Glomerular endothelial cell (primary cell): ENCODE measurements at regions not wholly inside any gene's neighbourhood (a gene's known extent, or its start where the extent isn't known, plus 50 kb on each side); places are given as distances from the start of the nearest gene placed in this dataset.

Experiments
- DNase-seq: peaks from one replicate; pipeline ENCODE4 v3.0.0-alpha.2; 2011; ENCODE audit warnings: low read depth, low spot score; ENCODE audit errors: extremely low read depth

DNA sequence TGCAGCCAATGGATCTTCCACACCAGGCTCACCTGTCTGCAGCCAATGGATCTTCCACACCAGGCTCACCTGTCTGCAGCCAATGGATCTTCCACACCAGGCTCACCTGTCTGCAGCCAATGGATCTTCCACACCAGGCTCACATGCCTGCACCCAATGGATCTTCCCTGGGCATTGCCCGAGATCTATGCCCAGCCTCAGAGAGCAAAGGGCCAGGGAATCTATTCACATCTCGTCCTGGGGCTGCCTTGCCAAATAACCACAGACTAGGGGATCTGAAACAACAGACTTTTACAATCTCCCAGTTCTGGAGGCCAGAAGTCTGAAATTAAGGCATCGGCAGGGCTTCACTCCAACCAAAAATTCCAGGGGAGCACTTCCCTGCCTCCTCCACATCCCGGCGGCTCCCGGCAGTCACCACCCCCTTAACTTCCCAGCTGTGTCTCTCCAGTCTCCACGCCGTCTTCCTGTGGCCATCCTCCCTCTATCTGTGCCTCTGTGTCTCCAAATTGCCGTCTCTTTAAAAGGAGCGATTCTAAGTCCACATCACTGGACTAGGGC lies 92.4 kb upstream of the PPP2R2D start:
- no peak for DNase-seq

DNA sequence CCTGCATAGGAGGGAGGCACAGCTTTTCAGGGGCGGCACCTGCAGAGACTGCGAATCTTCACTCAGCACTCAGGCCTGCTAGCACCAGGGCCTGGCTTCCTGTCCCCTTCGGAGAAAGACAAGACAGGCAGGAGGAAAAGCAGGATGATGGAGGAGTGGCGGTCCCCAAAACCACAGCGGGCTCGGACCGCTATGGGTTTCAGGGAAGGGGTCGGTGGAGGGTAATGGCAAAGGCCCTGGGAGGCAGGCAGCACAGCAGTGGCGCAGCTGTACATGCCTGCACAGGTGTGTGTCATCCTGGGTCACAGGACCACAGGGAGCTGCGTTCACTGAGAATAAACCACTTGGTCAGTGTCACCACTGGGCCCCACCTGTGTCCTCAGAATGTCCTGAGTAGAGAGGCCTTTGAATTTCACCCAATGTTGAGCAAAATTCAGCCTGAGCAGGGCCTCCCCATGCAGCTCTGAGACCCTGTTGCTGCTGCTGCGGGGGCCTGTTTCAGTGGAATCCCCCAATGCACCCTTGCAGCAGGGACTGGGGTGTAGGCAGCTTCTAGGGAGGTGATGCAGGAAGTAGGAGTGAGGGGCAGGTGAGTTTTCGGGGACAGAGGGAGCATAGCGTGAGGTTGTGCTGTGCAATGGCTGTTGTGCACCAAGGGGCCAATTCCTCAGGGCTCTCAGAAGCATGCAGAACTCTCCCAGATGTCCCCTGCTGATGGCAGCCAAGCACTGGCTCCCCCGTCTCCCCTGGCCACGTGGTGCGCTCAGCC lies 90.6 kb upstream of the PPP2R2D start:
- DNase-seq, result no peak

DNA sequence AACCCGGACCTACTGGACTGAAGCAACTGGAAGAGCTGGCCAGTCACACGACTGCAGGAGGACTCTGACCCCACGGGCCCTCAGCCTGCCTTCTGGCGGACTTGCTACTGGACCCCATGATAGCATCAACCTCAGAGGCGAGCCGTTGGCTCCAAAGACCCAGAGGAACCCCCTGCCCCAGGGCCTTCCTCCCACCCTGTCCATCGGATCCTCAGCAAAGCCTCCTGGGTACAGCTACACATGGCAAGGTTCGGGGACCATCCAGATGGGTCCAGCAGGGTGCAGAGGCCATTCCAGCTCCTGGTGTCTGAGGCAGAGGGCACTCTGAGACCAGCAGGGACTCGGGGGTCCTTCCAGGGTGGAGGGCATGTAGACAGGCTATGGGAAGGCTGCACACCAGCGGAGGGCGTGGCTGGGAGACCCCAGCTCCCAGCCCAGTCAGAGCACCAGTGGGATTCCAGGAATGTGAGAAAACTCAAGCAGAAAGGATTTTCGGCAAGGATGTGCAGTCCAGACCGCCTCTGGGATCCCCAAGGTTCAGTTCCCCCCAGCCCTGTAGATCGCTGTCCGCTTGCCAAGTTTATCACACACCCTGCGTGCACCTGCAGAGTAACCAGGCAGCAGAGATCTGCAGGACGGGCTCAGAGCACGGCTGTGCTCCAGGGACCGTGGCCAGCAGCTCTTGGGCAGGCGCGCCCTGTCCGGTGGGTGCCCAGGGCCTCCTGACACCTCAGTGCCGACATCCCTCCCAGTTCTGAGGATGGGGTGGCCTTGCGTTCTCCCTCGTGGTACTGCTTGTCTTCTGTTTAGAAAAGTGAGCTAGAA lies 89.8 kb upstream of the PPP2R2D start:
- no peak for DNase-seq

DNA sequence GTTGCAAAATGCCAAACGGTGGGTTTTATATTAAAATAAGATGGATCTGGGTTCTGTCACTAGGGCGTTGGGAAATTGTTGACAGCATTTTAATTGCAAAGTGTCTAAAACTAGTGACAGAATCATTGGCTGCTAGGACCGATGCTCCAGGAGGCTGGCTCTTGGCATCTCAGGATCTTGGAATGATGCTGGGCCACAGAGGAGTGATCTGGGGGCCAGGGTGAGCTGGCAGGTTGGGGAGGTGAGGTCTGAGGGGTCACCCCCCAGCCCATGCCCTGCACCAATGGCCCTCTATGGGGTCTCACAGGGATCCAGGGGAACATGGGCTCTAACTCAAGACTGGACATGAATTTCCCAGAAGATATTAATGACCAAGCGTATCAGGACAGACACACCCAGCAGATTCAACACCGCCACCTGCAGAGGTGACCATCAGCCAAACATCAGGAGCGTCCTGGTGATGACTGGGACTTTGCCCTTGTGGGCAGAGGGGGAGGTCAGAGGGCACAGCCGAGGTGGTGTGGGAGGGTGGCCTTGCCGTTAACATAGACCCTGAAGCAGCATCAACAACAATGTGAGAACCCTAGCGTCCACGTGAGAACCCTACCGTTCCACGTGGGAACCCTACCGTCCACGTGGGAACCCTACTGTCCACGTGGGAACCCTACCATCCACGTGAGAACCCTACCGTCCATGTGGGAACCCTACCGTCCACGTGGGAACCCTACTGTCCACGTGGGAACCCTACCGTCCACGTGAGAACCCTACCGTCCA lies 89.0 kb upstream of the PPP2R2D start:
- DNase-seq, result no peak

DNA sequence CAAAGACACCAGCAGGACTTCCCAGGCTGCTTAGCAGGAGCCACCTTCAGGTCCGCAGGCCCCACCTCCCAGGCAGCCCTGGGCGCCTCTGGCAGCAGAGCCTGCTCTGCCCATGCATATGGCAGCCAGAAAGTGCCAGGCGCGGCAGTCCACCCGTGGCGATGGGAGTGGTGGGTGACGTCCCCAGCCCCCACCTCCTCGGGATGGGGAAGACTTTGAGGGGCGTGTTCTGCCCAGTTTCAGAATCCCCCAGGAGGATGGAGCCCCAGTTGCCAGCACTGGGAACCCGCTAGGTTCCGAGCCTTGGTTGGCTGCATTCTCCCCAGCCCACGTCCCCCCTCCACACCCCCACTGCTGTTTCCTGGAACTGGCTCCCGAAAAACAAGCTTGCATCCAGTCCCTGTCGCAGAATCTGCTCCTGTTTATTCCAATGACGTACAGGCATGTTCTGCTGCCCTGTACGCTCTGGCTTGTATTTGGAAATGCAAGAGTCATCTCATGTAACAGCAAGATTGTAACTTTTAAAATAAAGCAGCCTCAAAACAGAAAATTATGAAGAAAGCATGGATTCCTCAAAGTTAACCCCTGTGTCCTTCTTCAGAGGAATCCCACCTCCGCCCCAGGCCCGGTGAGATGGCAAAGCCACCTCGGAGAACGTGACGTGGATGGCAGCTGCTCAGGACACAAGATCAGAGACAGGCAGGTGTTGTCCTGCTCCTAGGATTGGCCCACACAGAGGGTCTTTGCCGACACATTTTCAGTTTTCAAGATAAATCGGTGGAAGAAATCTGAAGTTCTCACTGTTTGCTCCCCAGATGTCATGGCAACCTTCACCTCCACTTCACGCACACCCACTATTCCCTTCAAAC lies 87.8 kb upstream of the PPP2R2D start:
- no peak for DNase-seq

DNA sequence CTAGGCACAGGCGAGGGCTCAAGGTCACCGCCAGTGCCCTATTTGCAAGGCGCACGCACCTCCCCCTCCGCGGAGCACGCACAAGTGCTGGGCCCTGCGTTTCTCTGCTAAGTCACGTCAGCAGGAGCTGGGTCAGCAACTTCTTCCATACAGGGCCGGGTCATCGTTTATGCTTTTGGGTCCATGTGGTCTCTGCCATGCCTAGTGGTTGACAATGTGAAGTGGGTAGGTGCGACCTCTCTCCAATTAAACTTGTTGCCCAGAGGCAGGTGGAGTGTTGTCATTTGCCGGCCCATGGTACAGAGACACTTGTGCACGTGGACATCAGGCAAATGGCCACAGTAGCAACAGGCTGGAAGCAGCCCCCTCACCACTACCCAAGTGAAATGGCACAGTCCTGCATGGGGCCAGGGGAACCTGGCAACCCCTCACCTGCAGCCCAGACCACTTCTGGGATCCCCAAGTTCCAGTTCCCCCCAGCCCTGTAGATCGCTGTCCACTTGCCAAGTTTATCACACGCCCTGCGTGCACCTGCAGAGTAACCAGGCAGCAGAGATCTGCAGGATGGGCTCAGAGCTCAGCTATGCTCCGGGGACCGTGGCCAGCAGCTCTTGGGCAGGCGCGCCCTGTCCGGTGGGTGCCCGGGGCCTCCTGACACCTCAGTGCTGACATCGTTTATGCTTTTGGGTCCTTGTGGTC lies 86.1 kb upstream of the PPP2R2D start:
- DNase-seq, result no peak

DNA sequence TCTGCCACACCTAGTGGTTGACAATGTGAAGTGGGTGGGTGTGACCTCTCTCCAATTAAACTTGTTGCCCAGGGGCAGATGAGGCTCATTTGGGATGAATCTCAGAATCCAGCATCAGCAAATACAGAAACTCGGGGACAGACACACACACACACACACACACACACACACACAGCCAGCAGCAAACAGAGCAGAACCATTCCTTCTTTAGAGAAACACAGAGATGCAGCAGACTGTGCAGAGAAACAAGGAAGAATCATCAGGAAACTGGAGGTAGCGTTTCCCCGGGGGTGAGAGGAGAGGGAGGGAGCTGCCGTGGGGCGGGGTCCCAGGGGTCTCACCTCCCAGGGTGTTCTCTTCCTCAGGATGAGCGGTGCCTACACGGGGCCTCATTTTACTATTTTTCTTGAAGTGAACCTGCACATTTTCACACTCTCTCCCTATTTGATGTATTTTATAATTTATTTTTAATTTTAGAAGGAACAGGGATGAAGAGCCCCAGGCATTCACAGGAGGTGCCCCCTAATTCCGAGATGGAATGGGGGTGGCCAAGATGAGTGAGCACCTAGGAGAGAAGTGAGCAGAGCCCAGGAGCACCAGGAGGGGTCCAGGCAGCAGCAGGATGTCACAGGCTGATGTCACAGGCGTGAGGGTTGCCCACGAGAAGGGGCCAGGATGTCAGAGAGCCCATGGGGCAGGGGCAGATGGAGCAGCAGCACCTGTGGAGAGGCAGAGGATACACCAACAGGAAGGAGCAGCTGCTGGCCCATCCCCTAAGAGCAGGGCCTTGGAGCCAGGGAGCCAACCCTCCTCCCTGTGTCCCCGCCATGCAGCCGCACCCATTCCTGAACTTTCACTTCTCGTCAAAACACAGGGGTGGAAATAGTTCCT lies 85.3 kb upstream of the PPP2R2D start:
- no peak for DNase-seq

DNA sequence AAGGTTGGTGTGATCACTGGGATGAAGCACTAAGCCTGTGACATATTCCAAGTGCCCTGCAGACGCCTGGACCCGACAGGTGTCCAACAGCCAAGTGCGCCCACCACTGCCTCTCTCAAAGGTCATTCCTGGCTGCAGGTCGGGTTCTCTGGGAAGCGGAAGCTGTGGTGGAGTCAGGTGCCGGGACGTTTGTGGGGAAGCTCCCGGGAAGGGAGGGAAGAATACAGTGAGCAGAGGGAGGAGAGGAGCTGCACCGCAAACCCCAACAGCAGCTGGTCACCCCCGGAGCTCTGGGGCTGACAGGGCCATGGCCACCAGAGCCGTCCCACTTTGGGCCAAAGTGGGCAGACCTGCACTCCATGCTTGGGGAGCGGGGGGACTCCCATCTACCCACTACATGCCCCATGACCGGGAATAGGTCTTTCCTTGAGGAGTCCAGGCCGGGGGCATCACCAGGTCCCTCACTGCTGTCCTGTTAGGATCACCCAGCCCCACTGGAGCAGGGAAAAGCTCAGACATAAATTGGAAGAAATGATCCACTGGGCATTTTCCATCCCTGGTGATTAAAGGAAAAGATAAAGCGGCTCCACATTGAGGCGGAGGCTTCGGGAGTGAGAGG lies 84.5 kb upstream of the PPP2R2D start:
- DNase-seq, result no peak

DNA sequence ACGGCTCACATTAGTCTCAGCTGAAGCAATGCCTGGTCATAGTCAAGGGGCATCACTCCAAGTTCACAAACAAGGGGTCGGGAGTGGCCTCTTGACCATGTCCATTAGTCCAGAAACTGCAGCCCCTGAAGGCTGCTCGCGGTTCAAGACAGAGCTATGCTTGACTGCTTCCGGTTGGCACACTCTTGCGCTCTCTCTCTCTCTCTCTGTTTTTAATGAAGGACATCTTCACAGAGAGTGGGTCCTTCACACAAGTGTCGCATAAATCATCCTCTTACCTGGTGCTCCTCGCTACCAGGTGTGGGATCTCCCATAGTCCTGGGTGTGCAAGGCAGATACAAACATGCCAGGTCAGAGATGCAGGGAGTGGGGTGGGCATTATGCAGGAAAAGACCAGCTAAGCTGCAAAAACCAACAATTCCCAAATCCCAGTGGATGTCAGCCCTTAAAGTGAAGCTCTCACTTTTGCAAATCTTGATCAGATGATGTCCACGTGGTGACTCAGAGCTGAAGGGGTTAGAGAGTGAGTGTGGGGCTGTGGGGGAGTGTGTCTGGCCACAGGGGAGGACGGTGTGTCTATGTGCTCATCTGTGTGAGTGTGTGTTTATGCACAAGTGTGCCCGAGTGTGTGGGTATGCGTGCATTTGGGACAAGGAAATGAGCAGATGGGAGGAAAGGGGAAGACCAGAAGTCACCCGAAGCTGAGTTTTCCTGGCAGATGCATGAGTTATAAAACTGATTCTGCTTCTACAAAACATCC lies 83.7 kb upstream of the PPP2R2D start:
- no peak for DNase-seq

DNA sequence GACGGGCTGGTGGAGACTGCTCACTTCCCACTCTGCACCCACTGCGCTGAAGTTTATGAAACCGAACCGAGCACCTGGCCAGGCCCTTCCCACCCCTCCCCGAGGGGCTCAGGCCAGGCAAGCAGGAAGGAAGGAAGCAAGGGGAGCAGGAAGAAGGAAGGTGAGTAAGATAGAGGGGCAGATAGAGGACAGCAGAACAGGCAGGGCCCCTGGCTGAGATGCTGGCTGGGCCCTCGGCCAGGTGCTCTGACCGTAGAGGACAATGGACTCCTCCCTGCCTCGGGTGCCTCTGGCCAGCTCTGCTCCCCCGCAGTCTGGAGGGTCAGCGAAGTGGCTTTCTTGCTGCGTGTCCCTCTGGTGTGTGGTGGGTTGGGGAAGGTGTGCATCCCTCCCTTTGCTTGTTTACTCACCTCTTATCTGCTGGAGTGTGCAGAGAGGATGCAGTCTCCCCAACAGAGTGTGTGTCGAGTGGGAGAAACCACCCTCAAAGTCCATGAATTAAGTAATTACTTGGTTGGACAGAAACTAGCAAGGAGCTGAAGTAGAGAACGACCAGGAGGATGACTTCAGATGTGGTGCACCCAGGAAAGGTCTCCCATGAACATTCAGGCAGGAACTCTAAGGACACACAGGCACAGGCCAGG lies 82.8 kb upstream of the PPP2R2D start:
- no peak for DNase-seq

DNA sequence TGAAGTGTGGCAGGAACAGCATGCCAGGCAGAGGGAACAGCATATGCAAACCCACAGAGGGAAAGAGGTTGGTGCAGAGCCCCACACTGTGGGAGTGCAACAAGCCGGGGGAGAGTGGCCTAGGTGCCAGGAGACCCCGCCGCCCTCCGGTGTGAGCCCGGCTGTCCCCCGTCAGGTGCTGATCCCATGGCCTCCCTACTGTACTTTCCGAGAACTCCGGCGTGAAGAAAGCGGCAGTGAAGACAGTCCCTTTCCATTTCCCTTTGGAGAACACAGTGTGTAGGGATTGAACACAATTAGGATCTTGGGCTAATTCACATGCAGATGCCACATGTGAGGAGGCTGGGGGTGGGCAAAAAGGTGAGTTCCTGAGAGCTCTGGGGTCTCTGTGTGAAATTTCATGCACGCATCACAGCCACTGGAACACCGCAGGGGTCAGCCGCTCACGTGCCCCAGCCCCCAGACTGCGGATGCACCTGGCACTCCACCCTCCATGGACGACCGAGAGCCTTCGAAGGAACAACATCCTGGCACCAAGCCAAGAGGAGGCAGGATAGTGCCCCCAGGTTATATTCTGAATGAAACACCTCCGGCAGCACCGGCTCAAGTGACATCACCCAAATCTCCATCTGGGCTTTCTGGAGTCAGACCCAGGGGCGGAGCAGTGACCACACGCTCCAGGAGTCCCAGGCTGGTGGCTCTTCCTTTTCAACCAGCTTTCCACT lies 82.1 kb upstream of the PPP2R2D start:
- no peak for DNase-seq

DNA sequence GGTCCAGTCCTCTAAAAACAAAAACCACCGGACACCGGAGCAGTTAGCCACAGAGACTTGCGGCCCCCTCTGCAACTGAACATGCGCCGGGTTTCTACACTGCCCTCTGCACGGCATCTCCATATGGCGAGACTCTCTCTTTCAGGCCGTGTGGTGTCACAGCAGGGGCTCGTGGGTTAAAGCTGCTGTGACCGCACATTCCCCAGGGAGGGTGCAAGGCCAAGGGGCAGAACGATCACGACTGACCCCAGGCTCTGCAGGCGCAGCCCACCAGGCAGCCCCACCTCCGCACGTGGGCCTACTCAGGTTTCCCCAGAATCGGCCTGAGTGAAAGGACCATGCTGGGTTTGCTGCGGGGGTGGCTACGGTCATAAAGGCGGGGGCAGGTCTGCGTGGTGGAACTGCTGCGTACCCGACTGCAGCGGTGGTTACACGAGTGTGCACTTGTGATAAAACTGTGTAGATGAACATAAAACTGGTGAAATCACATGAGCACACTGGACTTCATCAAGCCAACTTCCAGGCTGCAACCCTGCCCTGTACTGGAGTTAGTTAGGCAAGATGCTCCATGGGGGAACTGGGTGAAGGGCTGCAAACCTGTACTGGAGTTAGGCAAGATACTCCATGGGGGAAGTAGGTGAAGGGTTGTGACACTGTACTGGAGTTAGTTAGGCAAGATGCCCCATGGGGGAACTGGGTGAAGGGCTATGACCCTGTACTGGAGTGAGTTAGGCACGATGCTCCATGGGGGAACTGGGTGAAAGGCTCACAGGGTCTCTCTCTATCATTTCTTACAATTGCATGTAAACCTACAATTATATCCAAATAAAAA lies 81.4 kb upstream of the PPP2R2D start:
- no peak for DNase-seq

DNA sequence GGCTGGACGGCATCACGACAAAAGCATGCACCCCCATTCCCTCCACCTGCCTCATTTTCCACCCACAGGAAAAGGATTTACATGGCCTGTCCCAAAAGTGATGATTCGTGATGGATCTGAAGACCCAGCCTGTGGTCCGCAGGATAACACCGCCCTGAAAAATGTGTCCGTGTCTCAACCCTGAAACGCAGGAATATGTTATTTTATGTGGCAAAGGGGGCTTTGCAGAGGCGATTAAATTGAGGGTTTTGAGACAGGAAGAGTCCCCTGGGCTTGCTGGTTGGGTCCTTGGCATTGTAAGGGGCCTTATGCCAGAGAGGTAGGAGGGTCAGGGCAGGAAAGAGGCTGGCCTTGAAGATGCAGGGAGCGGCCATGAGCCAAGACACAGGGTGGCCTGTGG lies 80.2 kb upstream of the PPP2R2D start:
- DNase-seq, result no peak

DNA sequence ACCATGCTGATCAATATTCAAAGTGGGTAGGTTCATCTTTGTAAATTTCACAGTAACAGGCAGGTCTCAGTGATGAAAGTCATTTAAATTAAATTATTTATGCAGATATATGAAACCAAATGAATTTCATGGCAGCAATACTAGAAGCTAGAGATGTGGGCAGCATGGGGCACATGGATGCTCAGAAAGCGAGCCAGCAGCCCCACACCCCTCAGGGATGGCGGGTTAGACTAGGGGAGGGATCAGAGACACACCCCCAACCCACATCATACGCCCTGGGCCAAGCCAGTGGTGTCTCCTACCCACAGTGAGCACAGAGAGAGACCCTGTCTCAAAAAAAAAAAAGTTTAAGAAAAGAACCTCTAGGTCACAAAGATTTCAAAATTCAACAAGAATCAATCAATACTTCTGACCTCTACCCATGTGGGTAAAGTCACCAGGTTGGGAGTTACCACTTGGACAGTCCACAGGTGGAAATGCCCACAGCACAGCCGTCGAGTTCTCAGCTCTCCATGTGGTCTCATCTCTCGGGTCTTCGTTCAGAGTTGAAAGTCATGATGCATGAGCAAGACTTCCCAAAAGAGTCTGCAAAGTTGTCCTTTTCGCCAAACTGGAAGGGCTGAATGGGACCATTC lies 79.3 kb upstream of the PPP2R2D start:
- DNase-seq, result no peak
